ENCODE measurements at regions not wholly inside any gene's neighbourhood (a gene's known extent, or its start where the extent isn't known, plus 50 kb on each side); places are given as distances from the start of the nearest gene placed in this dataset.

GRCh38 chr1:5478961-5479360, 513.3 kb downstream of the NPHP4 start:
- H3K9me3 Mint-ChIP-seq, result peaks cover 61% of the 10 kb centered on the region
- no peak for DNase-seq
- peaks cover 1% of the 10 kb centered on the region; the same call in 1 of the 2 replicates for H3K27me3 Mint-ChIP-seq (ENCODE audit: insufficient read depth)
- H3K27ac Mint-ChIP-seq, result no peak overlapping the region
- no peaks in the 10 kb centered on the region for H3K4me1 Mint-ChIP-seq (ENCODE audit: low read depth)
- TF ChIP-seq CTCF (IDR thresholded peaks at IDR 0.05), result no peak
- H3K36me3 Mint-ChIP-seq (ENCODE audit: low read depth), result no peaks in the 10 kb centered on the region
- no peak overlapping the region for H3K4me3 Mint-ChIP-seq

GRCh38 chr1:5478156-5478695, 514.0 kb downstream of the NPHP4 start:
- TF ChIP-seq CTCF (IDR thresholded peaks at IDR 0.05), result no peak
- Mint-ChIP-seq H3K9me3 (peaks cover 61% of the 10 kb centered on the region), H3K27me3 (ENCODE audit: insufficient read depth) (peaks cover 1% of the 10 kb centered on the region; the same call in 1 of the 2 replicates), H3K4me3 (no peak overlapping the region), H3K36me3 (ENCODE audit: low read depth) (no peaks in the 10 kb centered on the region), H3K4me1 (ENCODE audit: low read depth) (no peaks in the 10 kb centered on the region), H3K27ac (no peak overlapping the region)
- DNase-seq, result no peak

- Mint-ChIP-seq H3K4me3 (no peak overlapping the region), H3K27me3 (ENCODE audit: insufficient read depth) (no peaks in the 10 kb centered on the region; the same call in 1 of the 2 replicates), H3K36me3 (ENCODE audit: low read depth) (no peaks in the 10 kb centered on the region), H3K4me1 (ENCODE audit: low read depth) (no peaks in the 10 kb centered on the region), H3K27ac (no peak overlapping the region), H3K9me3 (peaks cover 57% of the 10 kb centered on the region)
- no peak for DNase-seq
- TF ChIP-seq CTCF (IDR thresholded peaks at IDR 0.05), result no peak
These were observed 514.5 kb downstream of the NPHP4 start for GRCh38 chr1:5477716-5478115.

DNA sequence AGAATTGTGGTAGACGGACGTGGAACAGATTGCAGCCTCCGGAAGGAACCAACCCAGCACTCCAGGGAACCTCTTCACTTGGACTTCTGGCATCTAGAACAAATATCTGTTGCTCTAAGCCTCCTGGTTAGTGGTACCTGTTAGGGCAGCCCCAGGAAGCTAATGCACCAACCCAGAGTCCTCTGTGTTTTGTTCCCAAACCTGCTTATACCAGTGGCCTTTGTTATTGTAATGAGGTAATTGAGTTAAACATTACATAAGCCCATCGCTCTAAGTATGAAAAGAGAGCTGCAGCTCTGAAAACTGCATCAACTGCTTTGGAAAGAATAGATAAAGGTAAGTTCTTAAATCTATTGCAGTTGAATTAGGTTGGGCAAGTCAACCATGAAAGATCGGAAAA, 516.7 kb downstream of the NPHP4 start:
- Mint-ChIP-seq H3K36me3 (ENCODE audit: low read depth) (no peaks in the 10 kb centered on the region), H3K4me3 (no peak overlapping the region), H3K27me3 (ENCODE audit: insufficient read depth) (no peaks in the 10 kb centered on the region; the same call in 1 of the 2 replicates), H3K4me1 (ENCODE audit: low read depth) (no peaks in the 10 kb centered on the region), H3K9me3 (peaks cover 64% of the 10 kb centered on the region), H3K27ac (no peak overlapping the region)
- DNase-seq, result no peak
- no peak for TF ChIP-seq CTCF (IDR thresholded peaks at IDR 0.05)

DNA sequence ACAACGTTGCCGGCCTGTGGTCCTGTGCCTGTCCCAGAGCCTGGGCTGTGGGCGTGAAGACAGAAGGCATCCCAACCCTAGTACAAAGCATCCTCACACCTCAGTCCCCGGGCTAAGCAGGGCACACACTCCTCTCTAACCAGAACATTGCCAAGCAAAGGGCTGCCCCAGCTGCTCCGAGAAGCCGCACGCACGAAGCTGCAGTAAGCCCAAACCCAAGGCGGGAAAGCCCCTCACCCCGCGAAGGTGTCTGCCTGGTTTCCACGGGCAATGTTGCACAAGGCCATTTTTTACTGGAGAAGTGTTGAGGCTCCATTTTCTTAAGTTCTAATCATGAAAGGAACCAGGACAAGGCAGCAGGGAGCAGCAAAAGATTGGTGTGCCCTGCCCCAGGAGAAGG, 519.0 kb downstream of the NPHP4 start:
- TF ChIP-seq CTCF (IDR thresholded peaks at IDR 0.05), result no peak
- no peak for DNase-seq
- H3K4me1 Mint-ChIP-seq (ENCODE audit: low read depth), result no peaks in the 10 kb centered on the region
- peaks cover 72% of the 10 kb centered on the region for H3K9me3 Mint-ChIP-seq
- no peak overlapping the region for H3K27ac Mint-ChIP-seq
- no peaks in the 10 kb centered on the region; the same call in 1 of the 2 replicates for H3K27me3 Mint-ChIP-seq (ENCODE audit: insufficient read depth)
- H3K36me3 Mint-ChIP-seq (ENCODE audit: low read depth), result no peaks in the 10 kb centered on the region
- H3K4me3 Mint-ChIP-seq, result no peak overlapping the region

DNA sequence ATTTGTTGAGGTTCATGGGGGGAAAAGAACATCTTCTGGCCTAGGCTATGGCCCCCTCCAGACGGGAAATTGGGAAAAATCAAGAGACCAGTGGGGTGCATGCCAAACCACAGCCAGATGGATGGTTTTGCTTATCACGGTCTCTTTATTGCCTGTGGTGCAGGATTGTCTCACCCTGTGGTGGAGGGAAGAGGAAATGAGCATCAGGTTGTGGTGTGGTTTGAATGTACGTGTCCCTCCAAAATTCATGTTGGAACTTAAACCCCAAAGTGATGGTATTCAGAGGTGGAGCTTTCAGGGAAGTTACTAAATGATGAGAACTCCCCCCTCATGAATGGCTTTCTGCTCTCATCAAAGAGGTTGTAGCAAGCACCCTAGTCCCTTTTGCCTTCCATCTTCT, 525.7 kb downstream of the NPHP4 start:
- no peak overlapping the region for H3K4me3 Mint-ChIP-seq
- no peaks in the 10 kb centered on the region for H3K4me1 Mint-ChIP-seq (ENCODE audit: low read depth)
- no peak for DNase-seq
- no peak overlapping the region for H3K27ac Mint-ChIP-seq
- peaks cover 11% of the 10 kb centered on the region for H3K36me3 Mint-ChIP-seq (ENCODE audit: low read depth)
- TF ChIP-seq CTCF (IDR thresholded peaks at IDR 0.05), result no peak
- H3K27me3 Mint-ChIP-seq (ENCODE audit: insufficient read depth), result no peaks in the 10 kb centered on the region
- H3K9me3 Mint-ChIP-seq, result peaks cover 71% of the 10 kb centered on the region
